HG02759 (cell line): ENCODE measurements at regions not wholly inside any gene's neighbourhood (a gene's known extent, or its start where the extent isn't known, plus 50 kb on each side); places are given as distances from the start of the nearest gene placed in this dataset.
A peak's percentile ranks its signal among the peaks of the same experiment; 100 is the strongest.
"Not testable (repeated sequence)": the region's sequence is repeated elsewhere in the genome, so short reads cannot be mapped to it uniquely, and the experiment has no call there.

Source experiments
- ATAC-seq: cut with Tn5 transposase; IDR thresholded peaks from one replicate; pipeline ENCODE4 v1.9.1; 2021; ENCODE audit warnings: mild to moderate bottlenecking, moderate library complexity; ENCODE audit not compliant: unreplicated experiment

DNA sequence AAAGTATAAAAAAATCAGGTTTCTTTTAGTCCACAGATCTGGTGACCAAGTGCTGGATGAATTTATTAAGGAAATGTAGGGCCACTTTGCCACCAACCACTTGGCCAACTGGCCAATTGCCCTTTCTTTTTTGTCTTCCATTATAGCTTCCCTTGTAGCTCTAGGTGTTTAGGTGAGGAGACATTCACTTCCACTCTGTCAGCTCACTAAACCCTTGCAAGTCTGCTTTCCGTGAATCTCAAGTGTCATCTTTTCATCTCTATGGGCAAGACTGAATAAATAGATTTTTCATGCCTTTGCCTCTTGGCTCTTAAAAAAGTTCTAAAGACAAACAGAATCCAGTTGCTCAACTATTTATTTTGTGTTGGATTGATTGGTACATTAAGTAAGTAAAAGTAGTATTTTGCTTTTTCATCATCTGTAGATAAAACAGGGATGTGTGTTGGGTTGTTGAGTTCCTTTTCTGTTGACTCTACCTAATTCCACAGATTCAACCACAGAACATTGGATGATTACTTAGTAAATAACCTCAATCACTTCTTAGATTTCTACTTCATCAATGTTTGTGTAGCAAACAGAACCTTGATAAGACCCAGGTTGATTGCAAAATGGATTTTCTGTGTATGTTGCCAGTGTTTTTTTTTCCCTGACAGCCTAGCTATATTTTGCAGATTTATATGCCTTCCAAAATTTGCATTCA lies 68.1 kb upstream of the GRXCR1 start:
- no peak for ATAC-seq

DNA sequence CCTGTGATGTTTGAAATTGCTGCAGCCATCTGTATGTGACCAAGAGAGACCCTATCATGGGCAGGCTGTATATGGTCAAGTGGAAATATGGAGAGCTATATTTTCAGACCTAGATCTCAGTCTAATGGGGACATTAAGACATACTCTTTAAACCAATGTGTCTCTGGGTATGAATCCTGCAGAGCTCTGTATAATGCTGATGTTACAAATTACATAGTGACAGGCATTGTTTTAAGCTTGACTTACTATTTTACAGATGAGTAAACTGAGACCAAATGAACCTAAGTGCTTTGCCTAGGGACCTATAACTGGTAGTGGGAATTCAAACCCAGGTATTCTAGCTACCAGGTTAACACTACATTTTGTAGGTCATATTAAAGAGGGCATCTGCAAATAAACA lies 71.3 kb upstream of the GRXCR1 start:
- ATAC-seq, result no peak

GRCh38 chr4:42819863-42820514 lies 72.5 kb upstream of the GRXCR1 start:
- ATAC-seq, result no peak

- ATAC-seq, result no peak
These were observed 74.6 kb upstream of the GRXCR1 start for GRCh38 chr4:42817913-42818312.

DNA sequence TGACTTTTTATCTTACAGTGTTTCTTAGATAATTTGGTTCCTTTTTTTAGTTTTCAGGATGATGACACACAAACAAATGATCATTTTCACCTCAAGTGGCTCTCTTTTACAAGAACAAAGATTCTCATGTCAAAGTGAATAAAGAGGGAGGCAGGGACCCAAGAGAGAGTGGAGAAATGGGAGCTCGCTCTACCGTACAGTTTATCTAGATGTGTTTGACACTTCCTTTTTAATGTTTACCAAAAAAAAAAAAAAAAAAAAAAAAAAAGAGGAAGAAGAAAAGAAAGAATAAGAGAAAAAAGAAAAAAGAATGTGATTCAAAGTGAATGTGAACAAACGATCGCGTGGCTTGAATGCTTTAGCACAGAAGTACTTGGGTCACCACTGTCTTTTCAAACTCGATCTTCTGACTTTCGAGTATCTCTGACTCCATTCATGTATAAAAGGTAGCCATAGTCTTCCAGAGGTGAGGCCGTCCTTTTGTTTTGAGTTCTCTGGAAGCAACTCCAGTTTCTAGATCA lies 75.6 kb upstream of the GRXCR1 start:
- ATAC-seq, result peak; percentile 7

DNA sequence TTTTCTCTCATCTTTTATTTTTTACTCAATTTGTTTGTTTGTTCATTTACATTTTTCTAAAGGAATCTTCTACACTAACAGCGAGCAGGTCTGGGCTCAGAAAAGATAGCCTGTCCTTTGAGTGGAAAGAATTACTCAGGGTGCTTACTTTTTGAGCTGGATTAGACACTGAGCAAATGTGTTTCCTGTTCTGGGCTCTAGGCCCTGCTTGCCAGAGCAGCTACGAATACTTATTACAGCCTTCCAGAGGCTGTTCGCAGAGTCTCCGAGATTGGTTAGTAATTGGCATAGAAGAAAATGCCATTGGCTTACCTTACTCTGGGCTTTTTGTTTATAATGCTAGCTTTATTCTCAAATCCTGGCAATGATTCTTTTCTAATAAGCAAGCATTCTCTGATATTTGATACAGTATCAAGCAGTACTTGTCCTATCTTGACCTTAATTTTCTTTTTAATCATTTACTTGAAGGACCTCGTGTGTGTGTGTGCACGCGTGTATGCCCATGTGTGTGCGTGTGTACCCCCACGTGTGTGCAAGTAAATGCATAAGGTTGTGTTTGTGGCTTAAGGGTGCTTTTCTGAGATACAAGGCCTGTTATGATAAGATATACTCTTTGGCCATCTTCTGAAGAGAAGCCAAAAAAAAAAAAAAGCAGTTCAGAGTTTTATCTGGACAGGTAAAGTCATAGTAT lies 76.2 kb upstream of the GRXCR1 start:
- ATAC-seq, result no peak

DNA sequence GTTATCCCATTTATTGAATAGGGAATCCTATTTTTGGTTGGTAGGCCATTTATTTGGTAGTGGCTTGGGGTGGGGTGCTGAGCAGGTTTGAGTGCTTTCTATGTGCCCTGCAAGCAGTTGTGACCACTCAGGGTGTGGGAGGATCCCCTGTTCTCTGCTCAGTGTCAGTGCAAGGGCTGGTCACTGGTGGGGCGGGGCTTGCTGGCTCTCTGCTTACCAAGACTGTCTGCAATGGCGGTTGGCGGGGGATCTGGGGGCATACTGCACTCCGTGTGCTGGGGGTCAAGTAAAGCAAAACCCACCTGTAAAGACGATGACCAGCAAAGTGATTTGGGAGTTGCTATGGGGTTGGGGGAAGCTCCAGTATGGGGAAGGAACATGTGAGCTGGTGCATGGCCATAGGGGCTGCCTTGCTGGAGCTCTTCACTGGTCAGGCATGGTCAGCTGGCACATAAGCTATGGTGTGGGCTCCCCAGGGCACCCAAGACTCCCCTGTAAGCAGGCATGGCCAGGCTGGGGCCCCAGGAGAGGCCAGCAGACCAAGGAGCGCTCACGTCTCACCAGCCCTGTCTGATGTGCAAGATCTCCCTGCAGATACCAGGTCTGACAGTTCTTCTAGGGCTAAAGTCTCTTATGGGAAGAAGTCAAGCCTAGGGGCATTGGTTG lies 83.0 kb upstream of the GRXCR1 start:
- no peak for ATAC-seq

DNA sequence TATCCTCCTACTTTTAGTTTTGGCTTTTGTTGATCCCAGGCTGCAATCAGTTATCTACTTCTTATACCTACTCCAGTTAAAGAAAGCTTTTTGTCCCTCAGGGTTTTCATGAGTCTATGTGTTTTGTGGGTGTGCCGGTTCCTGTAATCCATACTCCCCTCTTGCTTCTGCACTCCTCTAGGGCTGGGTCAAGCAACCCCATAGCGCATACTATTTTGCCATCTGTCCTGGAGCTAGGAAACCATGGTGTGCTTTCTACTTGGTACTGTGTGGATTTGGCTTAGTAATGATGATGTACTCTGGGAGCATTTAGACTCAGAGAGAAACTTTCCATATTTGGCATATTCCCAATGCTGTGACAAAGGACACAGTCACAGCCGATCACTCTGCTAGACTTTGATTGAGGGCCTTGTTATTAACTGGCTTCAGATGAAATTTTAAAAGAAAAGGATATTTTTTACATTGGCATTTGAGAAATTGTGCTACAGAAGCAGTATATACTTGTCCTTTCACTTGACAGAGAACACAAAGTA lies 86.1 kb upstream of the GRXCR1 start:
- no peak for ATAC-seq

DNA sequence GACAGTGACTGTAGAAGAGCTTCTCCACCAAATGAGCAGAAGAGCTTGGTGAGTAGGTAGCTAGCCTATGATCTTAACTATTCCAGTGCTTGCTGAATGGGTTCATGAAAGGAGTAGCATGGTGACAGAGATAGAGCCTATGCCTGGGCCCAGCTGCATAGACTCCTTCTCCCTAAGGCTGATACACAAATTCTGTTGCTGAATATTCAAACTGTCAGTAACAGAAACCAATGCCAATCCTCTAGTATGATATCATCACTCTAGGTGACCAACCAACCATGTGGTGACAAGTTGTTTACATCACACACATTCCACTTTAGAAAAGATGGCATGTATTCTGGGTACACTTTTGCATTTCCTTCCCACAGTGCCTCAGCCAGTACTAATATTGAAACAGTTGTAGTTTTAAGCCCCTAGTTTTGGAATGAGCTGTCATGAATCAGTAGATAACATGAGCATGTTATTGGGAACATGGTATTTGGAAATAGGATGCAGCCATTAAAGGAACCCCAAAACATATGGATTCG lies 103.4 kb upstream of the GRXCR1 start:
- ATAC-seq, result no peak

DNA sequence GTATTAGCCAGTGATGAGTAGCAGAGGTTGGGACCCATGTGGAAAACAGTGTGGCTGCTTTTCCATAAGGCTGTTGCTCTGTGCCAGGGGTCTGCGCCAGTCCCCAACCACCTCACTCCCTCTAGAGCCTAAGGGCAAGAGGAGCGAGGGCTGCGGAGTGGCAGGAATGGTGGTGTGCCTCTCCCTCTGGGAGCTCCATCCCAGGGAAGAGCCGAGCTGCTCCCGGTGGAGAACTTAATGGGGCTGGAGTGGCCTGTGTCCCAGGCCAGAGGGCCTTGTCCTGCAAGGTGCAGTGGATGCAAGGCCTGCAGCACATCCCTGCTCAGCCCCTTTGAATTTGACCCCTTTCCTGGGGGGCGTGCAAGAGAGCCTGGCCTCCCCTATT lies 105.4 kb upstream of the GRXCR1 start:
- no peak for ATAC-seq

GRCh38 chr4:42786350-42787078 lies 106.0 kb upstream of the GRXCR1 start:
- no peak for ATAC-seq

DNA sequence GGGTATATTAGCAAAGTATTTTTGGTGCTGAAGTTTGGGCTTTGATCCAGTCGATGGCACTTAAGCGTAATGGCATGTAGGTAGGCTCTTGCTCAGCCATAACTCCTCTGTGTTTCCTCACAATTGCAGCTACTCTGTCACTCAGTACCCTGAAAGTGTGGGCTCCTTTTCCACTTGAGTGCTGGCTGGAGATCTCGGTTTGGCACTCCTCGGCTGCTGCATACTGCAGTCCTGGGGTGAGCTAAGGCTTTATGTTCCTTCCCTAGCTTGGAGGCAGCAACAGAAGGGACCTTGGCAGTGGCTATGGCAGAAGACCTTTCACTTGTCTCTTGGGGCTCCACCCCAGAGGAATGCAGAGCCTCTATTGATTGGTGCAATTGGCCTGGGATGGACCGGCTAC lies 106.7 kb upstream of the GRXCR1 start:
- no peak for ATAC-seq

- no peak for ATAC-seq
These were observed 111.2 kb upstream of the GRXCR1 start for GRCh38 chr4:42781315-42781714.

- no peak for ATAC-seq
These were observed 114.2 kb upstream of the GRXCR1 start for GRCh38 chr4:42778349-42778748.

DNA sequence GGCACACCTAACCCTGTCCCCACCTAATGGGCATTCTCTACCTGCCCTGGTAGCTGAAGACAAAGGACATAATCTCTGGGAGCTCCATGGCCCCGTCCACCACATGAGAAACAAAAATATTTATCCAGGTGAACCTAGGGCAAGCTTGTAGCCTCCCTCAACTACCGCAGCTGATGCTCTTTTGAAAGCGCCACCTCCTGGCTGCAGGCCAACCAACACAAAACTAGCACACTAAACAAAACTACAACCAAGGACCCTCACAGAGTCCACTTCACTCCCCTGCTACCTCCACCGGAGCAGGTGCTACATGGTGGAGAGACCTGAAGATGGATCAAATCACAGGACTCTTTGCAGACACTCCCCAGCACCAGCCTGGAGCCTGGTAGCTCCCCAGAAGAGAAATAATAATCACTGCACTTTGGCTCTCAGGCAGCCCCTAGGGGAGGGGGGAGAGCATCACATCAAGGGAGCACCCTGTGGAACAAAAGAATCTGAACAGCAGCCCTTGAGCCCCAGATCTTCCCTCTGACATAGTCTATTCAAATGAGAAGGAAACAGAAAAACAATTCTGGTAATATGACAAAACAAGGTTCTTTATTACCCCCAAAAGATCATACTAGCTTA lies 111.3 kb upstream of the ATP8A1 start:
- no peak for ATAC-seq

GRCh38 chr4:42767669-42768068 lies 110.8 kb upstream of the ATP8A1 start:
- ATAC-seq, result no peak

DNA sequence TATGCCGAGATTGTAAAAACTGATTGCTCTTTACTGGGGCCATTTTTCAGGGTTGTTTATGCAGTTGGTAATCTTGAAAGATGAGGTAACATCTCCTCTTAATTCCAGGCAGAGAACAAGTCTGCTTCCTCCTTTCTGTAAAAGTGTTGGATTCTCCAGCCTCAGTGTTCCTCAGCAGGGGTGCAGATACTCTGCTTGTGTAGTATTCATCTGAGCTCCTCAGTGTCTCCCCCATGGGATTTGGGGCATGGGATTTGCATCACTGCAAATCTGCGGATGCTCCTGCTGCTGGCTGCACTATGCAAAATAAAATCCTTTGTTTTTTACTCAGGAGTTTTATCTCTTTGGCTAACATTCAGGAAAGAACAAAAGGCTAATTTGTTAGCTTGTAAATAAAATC lies 104.9 kb upstream of the ATP8A1 start:
- ATAC-seq, result no peak

GRCh38 chr4:42754965-42755364 lies 98.1 kb upstream of the ATP8A1 start:
- not testable (repeated sequence) for ATAC-seq

DNA sequence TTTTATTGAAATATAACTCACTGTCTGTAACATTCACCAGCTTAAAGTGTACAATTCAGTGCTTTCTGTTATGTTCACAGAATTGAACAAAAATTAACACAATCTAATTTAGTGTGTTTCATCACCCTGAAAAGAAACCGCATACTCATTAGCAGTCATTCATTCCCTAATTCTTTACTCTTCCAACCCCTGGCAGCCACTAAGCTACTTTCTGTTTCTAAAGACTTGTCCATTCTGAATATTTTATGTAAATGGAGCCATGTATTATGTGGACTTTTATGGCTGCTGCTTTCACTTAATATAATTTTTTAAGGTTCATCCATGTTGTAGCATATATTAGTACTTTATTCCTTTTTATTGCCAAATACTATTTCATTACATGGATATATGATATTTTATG lies 94.7 kb upstream of the ATP8A1 start:
- no peak for ATAC-seq

DNA sequence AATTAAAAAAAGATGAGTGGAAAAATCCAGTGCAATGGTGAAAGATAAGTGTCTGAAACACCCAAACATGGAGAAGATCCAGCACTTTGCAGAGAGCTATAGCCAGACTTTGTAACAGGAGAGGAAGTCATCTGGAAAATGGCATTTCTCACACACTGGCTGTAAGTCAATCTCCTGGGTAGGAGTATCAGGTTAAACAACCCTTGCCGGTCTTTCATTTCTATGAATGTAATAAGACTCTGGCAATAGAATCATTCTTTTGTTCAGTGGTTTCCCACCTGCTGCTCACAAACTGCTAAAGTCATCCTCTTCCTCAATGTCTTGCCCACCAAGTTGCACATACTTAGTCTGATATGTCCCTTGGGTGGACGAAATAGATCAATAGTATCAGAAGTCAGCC lies 94.0 kb upstream of the ATP8A1 start:
- no peak for ATAC-seq
